T-helper 1 cell treated with Interleukin-12 subunit alpha and Interleukin-12 subunit beta and Interleukin-4 antibody, amounts not matched to agents 30 μg/mL and 1 μg/mL, for 36 hours (primary cell): ENCODE measurements at regions not wholly inside any gene's neighbourhood (a gene's known extent, or its start where the extent isn't known, plus 50 kb on each side); places are given as distances from the start of the nearest gene placed in this dataset.
A peak's percentile ranks its signal among the peaks of the same experiment; 100 is the strongest.

Source experiments
- H3K27ac Mint-ChIP-seq: one replicate; pipeline ENCODE4 v1.8.0; 2021; ENCODE audit warnings: mild to moderate bottlenecking, mixed read lengths
- H3K27me3 Mint-ChIP-seq: one replicate; pipeline ENCODE4 v1.8.0; 2021; ENCODE audit warnings: low read depth, mixed read lengths
- H3K36me3 Mint-ChIP-seq: one replicate; pipeline ENCODE4 v1.8.0; 2021; ENCODE audit warnings: low read depth, mixed read lengths
- H3K4me1 Mint-ChIP-seq: one replicate; pipeline ENCODE4 v1.8.0; 2021; ENCODE audit warnings: low read depth, mixed read lengths
- H3K4me3 Mint-ChIP-seq: one replicate; pipeline ENCODE4 v1.8.0; 2021; ENCODE audit warnings: mild to moderate bottlenecking, moderate library complexity, mixed read lengths
- H3K9me3 Mint-ChIP-seq: one replicate; pipeline ENCODE4 v1.8.0; 2021; ENCODE audit warnings: mixed read lengths

DNA sequence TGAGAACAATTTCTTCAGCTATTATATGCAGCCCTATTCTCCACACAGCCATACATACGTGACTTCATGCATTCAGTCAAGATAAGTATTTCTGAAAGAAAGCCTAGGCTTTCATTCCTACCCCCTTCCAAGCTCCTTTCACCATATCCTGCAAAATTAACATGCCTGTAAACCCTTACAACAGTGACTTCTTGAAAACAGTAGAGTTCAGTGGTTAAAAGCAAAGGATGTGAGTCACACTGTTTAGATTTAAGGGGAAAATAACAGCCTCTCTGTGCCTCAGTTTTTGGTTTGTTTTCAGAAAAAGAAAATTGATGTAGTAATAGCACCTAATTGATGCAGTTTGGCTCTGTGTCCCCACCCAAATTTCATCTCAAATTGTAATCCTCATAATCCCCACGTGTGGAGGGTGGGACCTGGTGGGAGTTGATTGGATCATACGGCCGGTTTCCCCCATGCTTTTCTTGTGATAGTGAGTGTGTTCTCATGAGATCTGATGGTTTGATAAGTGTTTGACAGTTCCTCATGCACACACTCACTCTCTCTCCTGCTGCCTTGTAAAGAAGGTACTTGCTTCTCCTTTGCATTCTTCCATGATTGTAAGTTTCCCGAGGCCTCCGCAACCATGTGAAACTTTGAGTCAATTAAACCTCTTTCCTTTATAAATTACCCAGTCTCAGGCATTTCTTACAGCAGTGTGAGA is 264.8 kb downstream of the CETN3 start:
- Mint-ChIP-seq H3K27me3 (no peaks in the 10 kb centered on the region), H3K27ac (no peak overlapping the region), H3K9me3 (no peaks in the 10 kb centered on the region), H3K4me1 (no peaks in the 10 kb centered on the region), H3K36me3 (no peaks in the 10 kb centered on the region), H3K4me3 (no peak overlapping the region)

GRCh38 chr5:90142541-90142940 is 267.0 kb downstream of the CETN3 start:
- Mint-ChIP-seq H3K4me3 (no peak overlapping the region), H3K9me3 (no peaks in the 10 kb centered on the region), H3K36me3 (no peaks in the 10 kb centered on the region), H3K4me1 (no peaks in the 10 kb centered on the region), H3K27ac (no peak overlapping the region), H3K27me3 (no peaks in the 10 kb centered on the region)

DNA sequence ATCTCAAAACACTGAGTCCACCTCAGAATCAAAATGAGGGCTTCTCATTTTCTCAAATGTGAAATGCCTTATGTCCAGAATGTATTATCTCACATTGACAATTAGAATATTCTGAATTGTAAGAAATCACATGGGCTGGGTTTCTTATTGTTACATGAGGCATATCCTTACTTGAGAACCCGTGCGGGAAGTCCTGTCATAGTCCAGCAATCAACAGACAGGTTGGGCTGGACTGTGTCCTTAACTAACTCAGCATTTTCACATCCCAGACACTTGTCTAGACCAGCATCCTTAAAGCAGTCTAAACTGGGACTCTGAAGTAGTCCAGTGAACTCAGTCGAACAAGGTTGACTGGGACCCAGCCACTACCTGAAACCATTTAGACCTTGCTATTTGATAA is 267.6 kb downstream of the CETN3 start:
- Mint-ChIP-seq H3K27me3 (no peaks in the 10 kb centered on the region), H3K4me1 (no peaks in the 10 kb centered on the region), H3K9me3 (no peaks in the 10 kb centered on the region), H3K27ac (no peak overlapping the region), H3K36me3 (no peaks in the 10 kb centered on the region), H3K4me3 (no peak overlapping the region)

- H3K27me3 Mint-ChIP-seq, result no peaks in the 10 kb centered on the region
- no peak overlapping the region for H3K4me3 Mint-ChIP-seq
- H3K36me3 Mint-ChIP-seq, result no peaks in the 10 kb centered on the region
- H3K9me3 Mint-ChIP-seq, result no peaks in the 10 kb centered on the region
- H3K4me1 Mint-ChIP-seq, result peaks cover 3% of the 10 kb centered on the region
- no peak overlapping the region for H3K27ac Mint-ChIP-seq
Observed at GRCh38 chr5:90136952-90137528, 272.5 kb downstream of the CETN3 start.

GRCh38 chr5:90135779-90136378 is 273.7 kb downstream of the CETN3 start:
- no peaks in the 10 kb centered on the region for H3K27me3 Mint-ChIP-seq
- no peaks in the 10 kb centered on the region for H3K9me3 Mint-ChIP-seq
- H3K36me3 Mint-ChIP-seq, result no peaks in the 10 kb centered on the region
- peaks cover 7% of the 10 kb centered on the region for H3K4me1 Mint-ChIP-seq
- no peak overlapping the region for H3K4me3 Mint-ChIP-seq
- no peak overlapping the region for H3K27ac Mint-ChIP-seq

- H3K36me3 Mint-ChIP-seq, result no peaks in the 10 kb centered on the region
- H3K4me1 Mint-ChIP-seq, result peaks cover 7% of the 10 kb centered on the region
- H3K4me3 Mint-ChIP-seq, result no peak overlapping the region
- H3K27ac Mint-ChIP-seq, result no peak overlapping the region
- no peaks in the 10 kb centered on the region for H3K9me3 Mint-ChIP-seq
- H3K27me3 Mint-ChIP-seq, result no peaks in the 10 kb centered on the region
Observed at GRCh38 chr5:90134892-90135291, 274.7 kb downstream of the CETN3 start.

DNA sequence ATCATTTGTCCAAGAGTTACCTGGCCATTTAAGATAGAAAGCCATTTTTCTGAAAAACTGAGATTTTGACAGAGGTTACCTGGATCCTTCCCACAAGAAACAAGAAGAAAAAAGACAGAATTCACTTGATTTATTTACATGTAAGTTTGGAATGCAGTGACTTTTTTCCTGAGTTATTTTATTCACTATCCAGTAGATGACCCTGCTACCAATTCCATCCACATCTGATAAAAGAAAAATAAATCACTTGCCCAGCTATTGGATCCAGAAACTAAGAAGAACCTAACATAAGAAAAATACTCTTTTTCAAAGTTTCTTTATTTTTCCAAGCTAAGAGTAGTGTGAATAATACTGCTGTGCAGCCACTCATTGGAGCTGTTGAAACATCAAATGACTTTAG is 275.2 kb downstream of the CETN3 start:
- H3K4me1 Mint-ChIP-seq, result peaks cover 7% of the 10 kb centered on the region
- H3K27ac Mint-ChIP-seq, result no peak overlapping the region
- H3K4me3 Mint-ChIP-seq, result no peak overlapping the region
- H3K27me3 Mint-ChIP-seq, result no peaks in the 10 kb centered on the region
- no peaks in the 10 kb centered on the region for H3K36me3 Mint-ChIP-seq
- no peaks in the 10 kb centered on the region for H3K9me3 Mint-ChIP-seq

- H3K36me3 Mint-ChIP-seq, result no peaks in the 10 kb centered on the region
- no peaks in the 10 kb centered on the region for H3K9me3 Mint-ChIP-seq
- H3K27ac Mint-ChIP-seq, result no peak overlapping the region
- H3K4me3 Mint-ChIP-seq, result no peak overlapping the region
- H3K4me1 Mint-ChIP-seq, result peaks cover 7% of the 10 kb centered on the region
- no peaks in the 10 kb centered on the region for H3K27me3 Mint-ChIP-seq
Observed at GRCh38 chr5:90133941-90134340, 275.6 kb downstream of the CETN3 start.

DNA sequence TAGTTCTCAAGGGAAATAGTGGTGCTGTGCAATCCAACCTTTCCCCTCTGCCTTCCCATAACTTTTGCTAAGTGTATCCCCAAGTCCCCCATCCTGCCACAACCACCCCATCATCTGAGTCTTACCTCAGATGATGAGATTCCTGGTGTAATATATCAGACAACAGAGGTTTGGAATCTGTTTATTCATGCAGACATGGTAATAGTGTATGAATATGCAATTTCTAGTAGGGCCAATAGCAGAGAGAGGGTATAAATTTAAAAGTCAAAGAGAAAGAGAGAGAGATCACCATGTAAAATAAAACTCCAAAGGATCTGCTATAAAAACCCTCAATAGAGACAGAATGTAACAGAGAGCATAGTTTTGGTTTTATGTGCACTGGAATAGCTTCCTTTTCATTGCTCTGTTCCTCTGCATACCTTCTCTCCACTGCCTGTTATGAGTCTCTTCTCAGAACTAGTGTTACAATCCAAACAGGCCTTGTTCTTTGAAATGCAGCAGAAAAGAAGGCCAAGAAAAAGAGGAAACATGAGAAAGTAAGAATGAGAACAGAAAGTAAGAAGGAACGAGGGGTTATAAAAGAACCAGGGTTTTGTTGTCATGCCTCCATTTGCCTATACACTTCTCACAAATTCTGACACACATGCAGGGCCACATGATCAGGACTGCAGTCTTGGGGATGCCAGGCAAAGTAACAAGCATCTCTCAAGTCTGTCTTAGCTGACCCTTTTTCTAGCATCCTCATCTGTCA is 278.0 kb downstream of the CETN3 start:
- H3K9me3 Mint-ChIP-seq, result no peaks in the 10 kb centered on the region
- H3K4me3 Mint-ChIP-seq, result no peak overlapping the region
- H3K36me3 Mint-ChIP-seq, result no peaks in the 10 kb centered on the region
- peak overlapping the region; percentile 62 for H3K27ac Mint-ChIP-seq
- H3K27me3 Mint-ChIP-seq, result no peaks in the 10 kb centered on the region
- H3K4me1 Mint-ChIP-seq, result peaks cover 7% of the 10 kb centered on the region

- Mint-ChIP-seq H3K4me1 (peaks cover 7% of the 10 kb centered on the region), H3K4me3 (no peak overlapping the region), H3K27ac (no peak overlapping the region), H3K9me3 (no peaks in the 10 kb centered on the region), H3K36me3 (no peaks in the 10 kb centered on the region), H3K27me3 (no peaks in the 10 kb centered on the region)
Observed at GRCh38 chr5:90128551-90128950, 281.0 kb downstream of the CETN3 start.

- Mint-ChIP-seq H3K27ac (no peak overlapping the region), H3K4me3 (no peak overlapping the region), H3K27me3 (no peaks in the 10 kb centered on the region), H3K9me3 (no peaks in the 10 kb centered on the region), H3K4me1 (no peaks in the 10 kb centered on the region), H3K36me3 (no peaks in the 10 kb centered on the region)
Observed at GRCh38 chr5:90119531-90119971, 290.0 kb downstream of the CETN3 start.

- Mint-ChIP-seq H3K27ac (no peak overlapping the region), H3K9me3 (no peaks in the 10 kb centered on the region), H3K4me1 (no peaks in the 10 kb centered on the region), H3K27me3 (no peaks in the 10 kb centered on the region), H3K36me3 (no peaks in the 10 kb centered on the region), H3K4me3 (no peak overlapping the region)
Observed at GRCh38 chr5:90117005-90117404, 292.6 kb downstream of the CETN3 start.

DNA sequence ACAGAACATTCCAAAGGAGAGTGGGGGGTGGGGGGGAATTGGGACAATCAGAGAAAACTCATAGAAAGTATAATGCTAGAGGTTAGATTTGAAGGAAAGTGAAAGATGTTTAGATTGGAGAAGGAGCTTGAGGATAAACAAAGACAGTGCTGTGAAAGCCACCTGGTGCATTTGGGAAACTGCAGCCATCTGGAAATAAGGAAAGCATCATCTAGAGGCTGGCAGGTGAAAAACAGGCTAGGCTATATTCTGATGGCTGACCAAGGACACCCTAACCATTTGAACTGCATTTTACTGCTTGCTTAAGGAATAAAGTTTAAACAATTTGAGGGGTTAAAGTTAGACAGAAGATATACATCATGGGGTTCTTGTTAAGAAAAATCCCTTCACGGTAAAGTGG is 296.4 kb downstream of the CETN3 start:
- Mint-ChIP-seq H3K27me3 (no peaks in the 10 kb centered on the region), H3K4me3 (no peak overlapping the region), H3K27ac (no peak overlapping the region), H3K36me3 (no peaks in the 10 kb centered on the region), H3K4me1 (no peaks in the 10 kb centered on the region), H3K9me3 (no peaks in the 10 kb centered on the region)

DNA sequence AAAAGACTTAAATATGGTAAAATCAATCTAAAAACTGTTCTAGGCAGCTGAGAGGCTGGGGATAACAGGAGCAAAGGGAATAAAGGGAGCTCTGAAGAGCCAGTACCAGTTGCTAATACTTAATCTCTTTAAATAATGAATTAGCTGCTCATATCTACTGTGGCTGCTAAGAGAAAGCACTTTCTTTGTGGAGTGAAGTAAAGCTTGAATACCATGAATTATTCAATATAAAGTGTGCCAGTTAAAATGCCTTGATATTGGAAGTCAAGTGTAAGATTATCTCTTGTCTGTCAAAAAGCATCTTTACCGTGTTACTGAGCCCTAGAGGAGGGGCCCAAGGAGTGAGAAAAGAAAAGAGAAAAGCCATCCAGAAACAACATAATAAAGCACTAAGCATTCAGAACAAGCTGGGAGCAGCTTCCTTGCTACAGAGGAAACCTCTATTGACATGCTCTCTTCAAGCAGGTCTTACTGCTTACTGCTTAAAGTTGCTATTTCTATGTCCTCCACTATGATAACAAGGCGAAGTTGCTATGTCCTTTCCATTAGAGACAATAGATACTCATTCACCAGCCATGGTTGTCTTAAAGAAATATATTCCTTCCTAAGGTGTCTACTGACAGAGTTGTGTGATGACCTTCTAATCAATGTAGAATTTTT is 297.4 kb downstream of the CETN3 start:
- Mint-ChIP-seq H3K36me3 (no peaks in the 10 kb centered on the region), H3K27me3 (no peaks in the 10 kb centered on the region), H3K27ac (no peak overlapping the region), H3K4me3 (no peak overlapping the region), H3K9me3 (no peaks in the 10 kb centered on the region), H3K4me1 (no peaks in the 10 kb centered on the region)
